K562 (cell line): ENCODE measurements at regions not wholly inside any gene's neighbourhood (a gene's known extent, or its start where the extent isn't known, plus 50 kb on each side); places are given as distances from the start of the nearest gene placed in this dataset.

Source experiments
- ATAC-seq: fragments of 200-7000 bp; cut with Tn5 transposase; 3 replicates; pipeline ENCODE4 v1.9.1; 2020; ENCODE audit warnings: moderate library complexity
- BruUV-seq: library from RNA; stranded (reverse); fragments of 400-500 nt; replicated peaks from 2 replicates; lab custom pipeline; 2021; lab: Mats Ljungman, UMichigan
- CTCF ChIA-PET: fragments of 300-600 bp; formaldehyde crosslinking; extraction: SDS; loops from one replicate; lab custom pipeline; 2021; ENCODE audit warnings: low intra/inter-chr PET ratio; lab: Yijun Ruan, JAX
- POLR2A ChIA-PET: fragments of 300-600, 350-650 bp; sonication (Branson Sonifier 250); formaldehyde crosslinking; extraction: SDS; loops from one replicate; lab custom pipeline; 2021; ENCODE audit warnings: antibody characterized with exemption, inconsistent platforms; lab: Yijun Ruan, JAX
- DNase-seq, 4 experiments: peaks; one replicate each; pipeline versions ENCODE4 v3.0.0 to v3.0.0-alpha.2; 2011 to 2018; ENCODE audit warnings: low spot score in 3 of 4, mixed read lengths in 3 of 4; ENCODE audit errors: extremely low read depth in 1 of 4
- FAIRE-seq: peaks from 2 replicates; lab custom pipeline; 2011; peaks lifted over from hg19 to GRCh38; lab: Jason Lieb, UNC
- H2AFZ ChIP-seq: 2 replicates; pipeline ENCODE4 v1.6.0; 2011; ENCODE audit warnings: low read depth, low read length, control low read depth, inconsistent platforms
- H3K27ac ChIP-seq: fragments of 200-600 bp; 3 replicates; pipeline ENCODE4 v1.8.0; 2011; ENCODE audit warnings: low read depth, mild to moderate bottlenecking, control low read depth, inconsistent platforms, low read length, moderate library complexity, mixed read lengths; ENCODE audit errors: extremely low read depth
- H3K27me3 ChIP-seq, 2 experiments: fragments of 300-600 bp in 1 of 2; 2 replicates in 1 of 2; 3 replicates in 1 of 2; pipeline versions ENCODE4 v1.6.0 to v1.8.0; 2011; ENCODE audit warnings: inconsistent platforms in 2 of 2, low read length in 2 of 2, mild to moderate bottlenecking in 1 of 2, mixed read lengths in 1 of 2, moderate library complexity in 1 of 2; ENCODE audit not compliant: control insufficient read depth in 2 of 2, insufficient read depth in 2 of 2
- H3K36me3 ChIP-seq: fragments of 300-600 bp; 3 replicates; pipeline ENCODE4 v1.8.0; 2011; ENCODE audit warnings: mild to moderate bottlenecking, low read length, inconsistent platforms; ENCODE audit not compliant: control insufficient read depth, insufficient read depth
- H3K4me1 ChIP-seq, 2 experiments: fragments of 200-600 bp in 1 of 2; replicated peaks in 1 of 2; 2 replicates in 1 of 2; 3 replicates in 1 of 2; pipeline versions ENCODE4 v1.5.1 to v1.8.0; 2011; ENCODE audit warnings: inconsistent platforms in 2 of 2, low read length in 2 of 2, mild to moderate bottlenecking in 1 of 2, mixed read lengths in 1 of 2, moderate library complexity in 1 of 2; ENCODE audit not compliant: control insufficient read depth in 2 of 2, insufficient read depth in 2 of 2
- H3K4me2 ChIP-seq: 2 replicates; pipeline ENCODE4 v1.6.1; 2011; ENCODE audit warnings: low read length, control low read depth, inconsistent platforms, mixed read lengths; ENCODE audit not compliant: insufficient read depth
- H3K4me3 ChIP-seq: fragments of 200-600 bp; sonication (generic), shearing (Covaris generic); 2 replicates; pipeline ENCODE4 v1.5.1; 2016; ENCODE audit warnings: control low read depth, inconsistent platforms
- H3K79me2 ChIP-seq: fragments of 200-600 bp; 3 replicates; pipeline ENCODE4 v1.8.0; 2011; ENCODE audit warnings: low read length, inconsistent platforms; ENCODE audit not compliant: control insufficient read depth, insufficient read depth
- H3K9ac ChIP-seq, 2 experiments: 2 replicates each; pipeline versions ENCODE4 v1.6.0 to v1.6.1; 2011; ENCODE audit warnings: low read depth in 2 of 2, low read length in 2 of 2, control low read depth in 1 of 2, inconsistent platforms in 1 of 2, mild to moderate bottlenecking in 1 of 2, mixed read lengths in 1 of 2; ENCODE audit not compliant: insufficient read depth in 1 of 2
- H3K9me1 ChIP-seq: one replicate; pipeline ENCODE4 v1.6.0; 2011; ENCODE audit warnings: inconsistent platforms, mild to moderate bottlenecking, low read length, moderate library complexity; ENCODE audit not compliant: control insufficient read depth, insufficient read depth
- H3K9me3 ChIP-seq: replicated peaks from 2 replicates; pipeline ENCODE4 v1.5.1; 2011; ENCODE audit warnings: low read depth, low read length, inconsistent platforms; ENCODE audit not compliant: control insufficient read depth, insufficient read depth
- H4K20me1 ChIP-seq: replicated peaks from 2 replicates; pipeline ENCODE4 v1.6.1; 2011; ENCODE audit warnings: low read length, inconsistent platforms, mixed read lengths; ENCODE audit not compliant: control insufficient read depth, insufficient read depth
- MLLT1 ChIP-seq, 2 experiments: fragments of 450-650 bp; IDR thresholded peaks; 2 replicates each; pipeline ENCODE4 v1.6.1; 2016
- MTA2 ChIP-seq: fragments of 450-650 bp; IDR thresholded peaks from 2 replicates; pipeline ENCODE4 v1.6.1; 2016; ENCODE audit warnings: low read depth
- MXD1 ChIP-seq: fragments of 250-450 bp; sonication (Bioruptor Pico); IDR thresholded peaks from 2 replicates; pipeline ENCODE4 v1.8.0; 2021; ENCODE audit warnings: borderline replicate concordance, mild to moderate bottlenecking, moderate library complexity; ENCODE audit not compliant: poor library complexity, severe bottlenecking
- OTX1 ChIP-seq: fragments of 450-650 bp; formaldehyde crosslinking; IDR thresholded peaks from 2 replicates; pipeline ENCODE4 v1.4.0; 2022; ENCODE audit warnings: mild to moderate bottlenecking
- PKNOX1 ChIP-seq: fragments of 450-650 bp; IDR thresholded peaks from 2 replicates; pipeline ENCODE4 v1.6.1; 2016
- SAFB ChIP-seq: fragments of 200-400 bp; formaldehyde crosslinking; IDR thresholded peaks from 2 replicates; pipeline ENCODE4 v1.6.1; 2017; ENCODE audit warnings: low read depth, low read length, borderline replicate concordance
- SMARCA5 ChIP-seq: fragments of 450-650 bp; IDR thresholded peaks from 2 replicates; pipeline ENCODE4 v1.6.1; 2016
- TBL1XR1 ChIP-seq, 2 experiments: IDR thresholded peaks; 2 replicates each; pipeline ENCODE4 v1.6.1; 2012; ENCODE audit warnings: improper control_type of control experiment in 2 of 2, low read length in 2 of 2, mild to moderate bottlenecking in 1 of 2
- ZNF143 ChIP-seq: sonication (generic); formaldehyde crosslinking; IDR thresholded peaks from 2 replicates; pipeline ENCODE4 v1.9.0; 2022; ENCODE audit warnings: mild to moderate bottlenecking, missing genetic modification reagents
- ZNF175 ChIP-seq: fragments of 200-800 bp; sonication (Bioruptor generic); IDR thresholded peaks from 2 replicates; pipeline ENCODE4 v1.6.1; 2016; ENCODE audit warnings: low read depth, mild to moderate bottlenecking, missing genetic modification characterization, missing compliant biosample characterization
- ZNF280A ChIP-seq: fragments of 450-650 bp; IDR thresholded peaks from 2 replicates; pipeline ENCODE4 v1.6.1; 2018; ENCODE audit warnings: mild to moderate bottlenecking, low read depth; ENCODE audit not compliant: partially characterized antibody
- WGBS: fragments of 100-300 bp; shearing (Covaris generic); methylation state at CpG from one replicate; pipeline ENCODE4 v1.1.6; 2016; ENCODE audit warnings: low coverage, mixed read lengths; ENCODE audit not compliant: insufficient coverage; ENCODE audit errors: missing lambda C conversion rate; 5-methylcytosine and 5-hydroxymethylcytosine counted together
- in situ Hi-C: fragments of 300-500 bp; cut with MboI; formaldehyde crosslinking; loops from 4 replicates; pipeline ENCODE4 v1.15.0; 2018; ENCODE audit warnings: inconsistent platforms, mixed read lengths
- intact Hi-C: fragments of 100-400 bp; cut with micrococcal nuclease; formaldehyde crosslinking; loops from 2 replicates; pipeline ENCODE4 v1.14.2; 2022

GRCh38 chr18:78390952-78391348 lies 588.7 kb upstream of the SALL3 start:
- H3K4me3 ChIP-seq = no peak overlapping the region
- H3K36me3 ChIP-seq = no peaks in the 10 kb centered on the region
- H3K4me2 ChIP-seq = no peak overlapping the region
- DNase-seq (no peak), ATAC-seq (no peak), FAIRE-seq (no peak)
- no peaks in the 10 kb centered on the region for H3K79me2 ChIP-seq
- WGBS = 11% methylated on average over 7 of the region's 33 CpGs
- no peaks in the 10 kb centered on the region for H4K20me1 ChIP-seq
- CTCF ChIA-PET = no interaction called here
- H2AFZ ChIP-seq = no peak overlapping the region
- TF ChIP-seq MTA2 (no peak), PKNOX1 (no peak), SAFB (no peak), ZNF175 (no peak), ZNF143 (CRISPR knock-in tag) (no peak), MXD1 (CRISPR knock-in tag) (no peak), ZNF280A (no peak), TBL1XR1 (IDR thresholded peaks at IDR 0.05; ENCODE audit: low read length in 2 of 2) (no peak), MLLT1 (IDR thresholded peaks at IDR 0.05) (no peak), SMARCA5 (no peak), OTX1 (CRISPR knock-in tag) (no peak)
- BruUV-seq = no TSS peak
- no peaks in the 10 kb centered on the region for H3K9me3 ChIP-seq
- peaks cover 3 to 33% of the 10 kb centered on the region in 2 experiments; a peak in 3 of 5 replicates for H3K27me3 ChIP-seq
- no peak overlapping the region for H3K27ac ChIP-seq
- H3K9me1 ChIP-seq = no peaks in the 10 kb centered on the region
- in situ Hi-C loops = no loop called here
- POLR2A ChIA-PET = no interaction called here
- intact Hi-C loops = no loop called here
- no peak overlapping the region for H3K9ac ChIP-seq
- no peaks in the 10 kb centered on the region; a peak in 1 of 5 replicates for H3K4me1 ChIP-seq
